ENCODE measurements at regions not wholly inside any gene's neighbourhood (a gene's known extent, or its start where the extent isn't known, plus 50 kb on each side); places are given as distances from the start of the nearest gene placed in this dataset.

DNA sequence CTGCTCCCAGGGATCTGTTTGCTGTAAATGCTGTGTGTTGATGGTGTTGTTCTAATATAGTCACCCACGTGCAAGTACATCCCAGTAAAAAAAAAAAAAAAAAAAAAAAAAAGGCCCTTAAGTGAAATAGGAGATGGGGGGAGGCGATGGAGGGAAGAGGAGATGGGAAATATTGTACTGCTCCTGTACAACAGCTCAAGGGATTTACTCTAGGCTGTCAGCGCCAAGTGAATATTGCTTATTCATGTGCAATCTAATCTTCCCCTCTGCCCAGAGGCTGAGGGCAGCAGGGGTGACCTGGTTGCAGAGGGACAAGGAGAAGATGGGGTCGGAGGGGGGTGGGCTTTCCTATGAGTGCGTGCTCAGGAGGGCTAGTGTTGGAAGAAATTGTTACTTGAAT lies 206.2 kb upstream of the CADM1 start:
- TF ChIP-seq, protein P1, sequence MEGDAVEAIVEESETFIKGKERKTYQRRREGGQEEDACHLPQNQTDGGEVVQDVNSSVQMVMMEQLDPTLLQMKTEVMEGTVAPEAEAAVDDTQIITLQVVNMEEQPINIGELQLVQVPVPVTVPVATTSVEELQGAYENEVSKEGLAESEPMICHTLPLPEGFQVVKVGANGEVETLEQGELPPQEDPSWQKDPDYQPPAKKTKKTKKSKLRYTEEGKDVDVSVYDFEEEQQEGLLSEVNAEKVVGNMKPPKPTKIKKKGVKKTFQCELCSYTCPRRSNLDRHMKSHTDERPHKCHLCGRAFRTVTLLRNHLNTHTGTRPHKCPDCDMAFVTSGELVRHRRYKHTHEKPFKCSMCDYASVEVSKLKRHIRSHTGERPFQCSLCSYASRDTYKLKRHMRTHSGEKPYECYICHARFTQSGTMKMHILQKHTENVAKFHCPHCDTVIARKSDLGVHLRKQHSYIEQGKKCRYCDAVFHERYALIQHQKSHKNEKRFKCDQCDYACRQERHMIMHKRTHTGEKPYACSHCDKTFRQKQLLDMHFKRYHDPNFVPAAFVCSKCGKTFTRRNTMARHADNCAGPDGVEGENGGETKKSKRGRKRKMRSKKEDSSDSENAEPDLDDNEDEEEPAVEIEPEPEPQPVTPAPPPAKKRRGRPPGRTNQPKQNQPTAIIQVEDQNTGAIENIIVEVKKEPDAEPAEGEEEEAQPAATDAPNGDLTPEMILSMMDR (IDR thresholded peaks at IDR 0.05; ENCODE audit: low read depth, low read length, missing control alignments): no peak
- no peak overlapping the region for H3K4me3 ChIP-seq (replicated peaks; ENCODE audit: low read depth, low read length)
- DNase-seq (ENCODE audit: extremely low read depth, low read depth): no peak

DNA sequence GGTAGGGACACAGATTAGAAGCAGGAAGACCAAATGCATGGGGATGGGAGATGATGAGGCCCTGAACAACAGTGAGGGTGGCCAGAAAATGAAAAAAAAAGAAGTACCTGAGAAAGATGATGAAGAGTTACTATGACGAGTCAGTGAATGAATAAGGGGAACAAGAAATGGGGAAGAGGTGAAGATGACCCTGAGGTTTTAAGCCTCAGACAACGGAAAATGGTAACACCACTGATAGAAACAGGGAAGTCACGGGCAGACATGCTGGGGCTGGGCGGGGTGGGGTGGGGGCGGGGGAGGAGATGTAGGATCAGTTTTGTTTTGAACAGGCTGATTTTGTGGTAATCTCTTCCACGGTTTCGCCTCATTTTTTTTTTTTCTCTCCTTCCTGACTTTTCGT lies 205.1 kb upstream of the CADM1 start:
- TF ChIP-seq, protein P1 (IDR thresholded peaks at IDR 0.05; ENCODE audit: low read depth, low read length, missing control alignments): no peak
- no peak overlapping the region for H3K4me3 ChIP-seq (replicated peaks; ENCODE audit: low read depth, low read length)
- DNase-seq (ENCODE audit: extremely low read depth, low read depth): no peak

DNA sequence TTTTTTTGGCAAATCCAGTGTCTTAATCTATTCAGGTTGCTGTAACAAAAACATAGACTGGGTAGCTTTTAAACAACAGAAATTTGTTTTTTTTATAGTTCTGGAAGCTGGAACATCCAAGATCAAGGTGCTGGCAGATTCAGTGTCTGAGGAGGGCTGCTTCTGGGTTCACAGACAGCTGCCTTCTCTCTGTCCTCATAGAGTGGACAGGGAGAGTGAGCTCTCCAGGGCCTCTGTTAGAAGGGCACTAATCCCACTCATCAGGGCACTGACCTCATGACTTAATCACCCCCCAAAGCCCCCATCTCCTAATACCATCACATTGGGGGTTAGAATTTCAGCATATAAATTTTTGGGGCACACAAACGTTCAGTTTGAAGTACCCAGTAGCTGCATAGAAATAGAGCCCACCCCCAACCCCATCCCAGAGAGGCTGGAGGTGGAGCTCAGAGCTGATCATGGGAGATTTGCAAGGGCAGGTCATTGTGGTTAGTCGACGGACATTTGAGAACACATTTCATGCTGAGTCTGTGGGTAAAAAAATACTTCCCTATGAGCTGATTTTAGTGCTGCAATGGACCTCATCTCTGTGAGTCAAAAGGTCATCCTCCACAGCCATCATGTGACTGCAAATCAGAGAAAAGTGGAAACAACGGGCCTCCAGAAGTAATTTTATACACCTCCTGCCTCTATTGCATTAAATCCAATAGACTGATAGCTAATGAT lies 203.1 kb upstream of the CADM1 start:
- no peak overlapping the region for H3K4me3 ChIP-seq (replicated peaks; ENCODE audit: low read depth, low read length)
- TF ChIP-seq, protein P1 (IDR thresholded peaks at IDR 0.05; ENCODE audit: low read depth, low read length, missing control alignments): no peak
- DNase-seq (ENCODE audit: extremely low read depth, low read depth): no peak

DNA sequence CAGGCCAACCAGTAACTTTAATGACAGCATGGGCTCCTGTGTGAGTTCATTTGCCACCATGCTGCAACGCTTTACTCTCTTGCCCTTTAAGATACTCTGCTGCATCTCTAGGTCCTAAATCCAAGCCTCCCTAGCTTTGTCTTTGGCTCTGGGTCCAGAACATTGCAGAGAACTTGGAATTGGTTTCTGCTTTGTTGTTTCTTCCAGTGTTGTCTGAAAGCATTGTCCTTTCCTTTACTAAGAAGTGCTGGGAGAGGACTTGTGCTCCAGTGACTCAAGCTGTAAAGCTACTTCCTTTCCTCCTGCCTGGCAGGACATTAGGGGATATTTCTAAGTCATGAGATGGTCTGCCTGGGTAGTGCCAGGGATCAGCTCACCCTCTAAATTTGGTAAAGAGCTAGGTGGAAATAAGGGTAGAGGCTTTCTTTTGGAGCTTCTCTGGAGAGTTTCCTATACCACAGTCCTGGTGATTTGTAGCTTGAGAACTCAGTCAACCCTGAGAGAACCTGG lies 202.5 kb upstream of the CADM1 start:
- no peak overlapping the region for H3K4me3 ChIP-seq (replicated peaks; ENCODE audit: low read depth, low read length)
- TF ChIP-seq, protein P1 (IDR thresholded peaks at IDR 0.05; ENCODE audit: low read depth, low read length, missing control alignments): no peak
- no peak for DNase-seq (ENCODE audit: extremely low read depth, low read depth)

DNA sequence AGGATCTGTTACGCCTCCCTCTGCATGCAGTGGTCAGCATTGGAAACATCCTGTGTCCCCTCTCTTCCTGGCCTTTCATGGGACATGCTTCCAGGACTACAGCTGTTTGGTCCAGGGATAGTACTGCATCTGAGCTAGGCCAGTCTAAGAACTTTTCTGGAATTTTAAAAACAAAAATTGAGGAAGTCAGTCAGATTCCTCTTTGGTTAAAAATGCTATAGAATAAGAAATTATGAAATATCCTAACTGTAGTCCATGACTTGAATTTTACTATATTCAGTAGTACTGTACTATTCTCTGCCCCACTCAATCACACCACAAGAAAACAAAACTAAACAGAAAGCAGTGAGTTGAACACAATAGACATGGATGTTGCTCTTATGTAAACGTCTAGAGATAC lies 201.0 kb upstream of the CADM1 start:
- TF ChIP-seq, protein P1 (IDR thresholded peaks at IDR 0.05; ENCODE audit: low read depth, low read length, missing control alignments): no peak
- no peak for DNase-seq (ENCODE audit: extremely low read depth, low read depth)
- H3K4me3 ChIP-seq (replicated peaks; ENCODE audit: low read depth, low read length): no peak overlapping the region

DNA sequence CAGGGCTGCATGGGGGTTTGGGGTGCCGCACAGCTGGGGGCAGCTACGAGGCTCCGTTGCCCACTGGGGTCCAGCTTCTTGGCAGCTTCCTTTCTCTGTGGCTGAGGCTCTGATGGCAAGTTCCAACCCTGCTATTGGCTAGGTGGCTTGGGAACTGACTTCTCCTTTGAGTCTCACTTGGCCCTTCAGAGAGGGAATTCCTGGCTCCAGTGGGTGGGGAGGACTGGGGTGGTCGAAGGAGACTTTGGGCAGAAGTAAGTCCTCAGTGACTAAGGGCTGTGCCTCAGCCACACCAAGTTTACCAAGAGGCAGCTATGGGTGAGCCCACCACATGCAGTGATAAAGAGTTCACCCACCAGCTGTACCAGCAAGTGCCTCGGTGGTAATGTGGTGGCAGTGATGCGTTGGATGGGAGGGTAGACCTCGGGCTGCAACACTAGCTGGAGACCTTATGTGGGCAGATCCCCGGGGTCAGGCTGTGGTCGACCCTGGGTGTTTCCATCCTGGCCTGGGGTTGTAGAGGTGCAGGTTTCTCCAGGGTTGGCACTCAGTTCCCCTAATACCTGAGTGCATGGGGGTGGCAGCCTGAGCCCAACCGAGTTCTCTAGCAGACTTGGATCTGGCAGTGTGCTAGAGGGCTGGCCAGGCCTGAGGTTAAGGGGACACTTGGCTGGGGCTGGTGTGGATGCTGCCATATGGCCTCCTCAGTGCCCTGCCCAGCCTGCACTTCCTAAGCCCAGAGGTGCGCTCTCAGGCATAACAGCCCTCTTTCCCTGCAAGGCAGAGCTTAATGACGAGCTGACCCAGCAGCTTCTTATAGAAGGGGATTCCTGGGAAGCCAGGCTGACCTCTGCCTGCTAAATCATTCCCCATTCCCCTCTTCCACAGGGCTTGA lies 197.0 kb upstream of the CADM1 start:
- TF ChIP-seq, protein P1 (IDR thresholded peaks at IDR 0.05; ENCODE audit: low read depth, low read length, missing control alignments): no peak
- no peak for DNase-seq (ENCODE audit: extremely low read depth, low read depth)
- H3K4me3 ChIP-seq (replicated peaks; ENCODE audit: low read depth, low read length): no peak overlapping the region
